IMR-90 (cell line): ENCODE measurements at regions not wholly inside any gene's neighbourhood (a gene's known extent, or its start where the extent isn't known, plus 50 kb on each side); places are given as distances from the start of the nearest gene placed in this dataset.

ENCODE experiments used
- ATAC-seq: fragments of 200-7000 bp; cut with Tn5 transposase; 2 replicates; pipeline ENCODE4 v1.9.1; 2020; ENCODE audit warnings: low read depth, mild to moderate bottlenecking, moderate library complexity
- BruUV-seq: library from RNA; stranded (reverse); fragments of 400-500 nt; replicated peaks from 2 replicates; lab custom pipeline; 2021; lab: Mats Ljungman, UMichigan
- CTCF ChIA-PET: fragments of 300-600 bp; formaldehyde crosslinking; extraction: SDS; loops from one replicate; lab custom pipeline; 2021; ENCODE audit warnings: antibody characterized with exemption; lab: Yijun Ruan, JAX
- POLR2A ChIA-PET: fragments of 300-600 bp; sonication (Branson Sonifier 250); formaldehyde crosslinking; loops from one replicate; lab custom pipeline; 2022; ENCODE audit warnings: antibody characterized with exemption; ENCODE audit not compliant: unreplicated experiment; lab: Charles Lee
- DNase-seq: peaks from one replicate; pipeline ENCODE4 v3.0.0; 2013
- H2AFZ ChIP-seq: replicated peaks from 2 replicates; pipeline ENCODE3; 2013; ENCODE audit warnings: low read length, mild to moderate bottlenecking; ENCODE audit not compliant: poor library complexity
- H2AK5ac ChIP-seq: 2 replicates; pipeline ENCODE4 v1.6.1; 2013; ENCODE audit warnings: low read depth, low read length, inconsistent platforms
- H2AK9ac ChIP-seq: replicated peaks from 2 replicates; pipeline ENCODE3; 2013; ENCODE audit warnings: mild to moderate bottlenecking, low read depth, low read length, moderate library complexity; ENCODE audit not compliant: poor library complexity
- H2BK120ac ChIP-seq: 2 replicates; pipeline ENCODE4 v1.6.1; 2013; ENCODE audit warnings: low read depth, low read length, inconsistent platforms
- H2BK15ac ChIP-seq: 3 replicates; pipeline ENCODE4 v1.6.1; 2013; ENCODE audit warnings: low read depth, low read length, inconsistent platforms
- H2BK20ac ChIP-seq: 2 replicates; pipeline ENCODE4 v1.6.1; 2013; ENCODE audit warnings: low read depth, mild to moderate bottlenecking, inconsistent platforms, low read length, moderate library complexity
- H2BK5ac ChIP-seq: 2 replicates; pipeline ENCODE4 v1.6.1; 2013; ENCODE audit warnings: mild to moderate bottlenecking, low read depth, low read length, inconsistent platforms; ENCODE audit not compliant: poor library complexity, severe bottlenecking
- H3K14ac ChIP-seq: replicated peaks from 2 replicates; pipeline ENCODE4 v1.6.1; 2013; ENCODE audit warnings: low read depth, low read length, inconsistent platforms
- H3K18ac ChIP-seq: 2 replicates; pipeline ENCODE4 v1.6.1; 2013; ENCODE audit warnings: low read depth, low read length, control low read depth
- H3K23ac ChIP-seq: 2 replicates; pipeline ENCODE4 v1.6.1; 2013; ENCODE audit warnings: low read depth, low read length, inconsistent platforms
- H3K27ac ChIP-seq: 2 replicates; pipeline ENCODE4 v1.5.1; 2013; ENCODE audit warnings: mild to moderate bottlenecking, control low read depth, low read length; ENCODE audit not compliant: insufficient read depth
- H3K27me3 ChIP-seq: 2 replicates; pipeline ENCODE4 v1.6.1; 2013; ENCODE audit warnings: low read length; ENCODE audit not compliant: control insufficient read depth, insufficient read depth
- H3K36me3 ChIP-seq: 2 replicates; pipeline ENCODE4 v1.6.1; 2013; ENCODE audit warnings: low read length, mixed read lengths; ENCODE audit not compliant: control insufficient read depth, insufficient read depth
- H3K4ac ChIP-seq: 2 replicates; pipeline ENCODE4 v1.6.1; 2013; ENCODE audit warnings: low read depth, low read length, inconsistent platforms
- H3K4me1 ChIP-seq: 2 replicates; pipeline ENCODE4 v1.6.1; 2013; ENCODE audit warnings: low read length, mixed read lengths; ENCODE audit not compliant: control insufficient read depth, insufficient read depth
- H3K4me2 ChIP-seq: 2 replicates; pipeline ENCODE4 v1.6.1; 2013; ENCODE audit warnings: low read depth, mild to moderate bottlenecking, control low read depth, low read length, moderate library complexity
- H3K4me3 ChIP-seq: 2 replicates; pipeline ENCODE4 v1.5.1; 2013; ENCODE audit warnings: low read depth, mild to moderate bottlenecking, control low read depth, low read length, moderate library complexity; ENCODE audit not compliant: insufficient read depth
- H3K56ac ChIP-seq: 2 replicates; pipeline ENCODE4 v1.6.1; 2013; ENCODE audit warnings: low read length, inconsistent platforms; ENCODE audit not compliant: insufficient read depth; ENCODE audit errors: extremely low read depth
- H3K79me1 ChIP-seq, 2 experiments: 2 replicates each; pipeline ENCODE4 v1.6.1; 2013; ENCODE audit warnings: low read length in 2 of 2, inconsistent platforms in 1 of 2, low read depth in 1 of 2
- H3K9ac ChIP-seq: 2 replicates; pipeline ENCODE4 v1.6.1; 2013; ENCODE audit warnings: low read depth, low read length, control low read depth
- H3K9me1 ChIP-seq: 2 replicates; pipeline ENCODE4 v1.6.1; 2013; ENCODE audit warnings: low read length, inconsistent platforms; ENCODE audit not compliant: insufficient read depth
- H3K9me3 ChIP-seq: 2 replicates; pipeline ENCODE4 v1.6.1; 2013; ENCODE audit warnings: low read length; ENCODE audit not compliant: control insufficient read depth, insufficient read depth
- H4K20me1 ChIP-seq: 2 replicates; pipeline ENCODE4 v1.6.1; 2013; ENCODE audit warnings: low read length, inconsistent platforms; ENCODE audit not compliant: insufficient read depth
- H4K5ac ChIP-seq: 2 replicates; pipeline ENCODE4 v1.6.1; 2013; ENCODE audit warnings: mild to moderate bottlenecking, low read depth, low read length, control low read depth
- H4K8ac ChIP-seq, 2 experiments: 2 replicates each; pipeline ENCODE4 v1.6.1; 2013; ENCODE audit warnings: low read depth in 2 of 2, low read length in 2 of 2, control low read depth in 1 of 2, inconsistent platforms in 1 of 2
- H4K91ac ChIP-seq: 2 replicates; pipeline ENCODE4 v1.6.1; 2013; ENCODE audit warnings: low read depth, low read length, inconsistent platforms; ENCODE audit not compliant: insufficient read depth
- CEBPB ChIP-seq: IDR thresholded peaks from 2 replicates; pipeline ENCODE4 v1.6.1; 2012; ENCODE audit warnings: low read depth, low read length, improper control_type of control experiment
- CHD1 ChIP-seq: IDR thresholded peaks from 2 replicates; pipeline ENCODE4 v1.6.1; 2012; ENCODE audit warnings: low read depth, low read length, improper control_type of control experiment
- ELK1 ChIP-seq: fragments of 150-350 bp; IDR thresholded peaks from 2 replicates; pipeline ENCODE4 v1.6.1; 2016; ENCODE audit warnings: low read depth, mild to moderate bottlenecking, low read length, moderate library complexity, borderline replicate concordance
- MAFK ChIP-seq: IDR thresholded peaks from 2 replicates; pipeline ENCODE4 v1.6.1; 2012; ENCODE audit warnings: low read depth, low read length, improper control_type of control experiment
- MAZ ChIP-seq: IDR thresholded peaks from 2 replicates; pipeline ENCODE4 v1.6.1; 2012; ENCODE audit warnings: low read depth, mild to moderate bottlenecking, low read length, improper control_type of control experiment, moderate library complexity, borderline replicate concordance
- RAD21 ChIP-seq: IDR thresholded peaks from 2 replicates; pipeline ENCODE4 v1.6.1; 2012; ENCODE audit warnings: low read length, improper control_type of control experiment
- RFX5 ChIP-seq: IDR thresholded peaks from 2 replicates; pipeline ENCODE4 v1.8.0; 2012; ENCODE audit warnings: low read depth, mild to moderate bottlenecking, low read length, moderate library complexity
- USF2 ChIP-seq: fragments of 150-350 bp; IDR thresholded peaks from 2 replicates; pipeline ENCODE4 v1.6.1; 2017; ENCODE audit warnings: mild to moderate bottlenecking, antibody characterized with exemption, low read length, low read depth
- WGBS, 2 experiments: methylation state at CpG; one replicate each; pipeline versions ENCODE4 v1.1.5 to v1.1.7; 2013; ENCODE audit warnings: missing lambda C conversion rate in 2 of 2; ENCODE audit not compliant: insufficient read length in 1 of 2; ENCODE audit errors: extremely low coverage in 2 of 2; 5-methylcytosine and 5-hydroxymethylcytosine counted together
- dilution Hi-C: fragments of 300-500 bp; cut with HindIII; formaldehyde crosslinking; loops from one replicate; pipeline ENCODE4 v1.14.3; 2018; ENCODE audit warnings: low sequenced_read_pairs; ENCODE audit not compliant: unreplicated experiment
- in situ Hi-C: fragments of 300-500 bp; cut with MboI; formaldehyde crosslinking; loops from 3 replicates; pipeline ENCODE4 v1.14.3; 2019; ENCODE audit warnings: low sequenced_read_pairs, inconsistent platforms, mixed read lengths
- intact Hi-C: fragments of 100-400 bp; cut with micrococcal nuclease; formaldehyde crosslinking; loops from 2 replicates; pipeline ENCODE4 v1.10.0; 2022

GRCh38 chr15:75148280-75148679 lies 53.4 kb upstream of the C15orf39 start:
- H3K79me1 ChIP-seq, result no peaks in the 10 kb centered on the region
- no peak overlapping the region for H2BK5ac ChIP-seq
- H2AFZ ChIP-seq, result no peak overlapping the region
- no peak for DNase-seq
- in situ Hi-C loops, result no loop called here
- ChIA-PET CTCF (no interaction called here), POLR2A (no interaction called here)
- dilution Hi-C loops, result no loop called here
- H3K9me3 ChIP-seq, result peaks cover 29% of the 10 kb centered on the region
- H2BK20ac ChIP-seq, result no peak overlapping the region
- no peak overlapping the region for H3K4me3 ChIP-seq
- WGBS, 2 experiments, result no CpG with 5 or more reads among the region's 2 CpGs
- ATAC-seq, result no peak
- H2AK5ac ChIP-seq, result no peak overlapping the region
- H3K23ac ChIP-seq, result no peak overlapping the region
- no peak overlapping the region for H2BK120ac ChIP-seq
- H3K56ac ChIP-seq, result no peak overlapping the region
- no peak overlapping the region for H3K4me2 ChIP-seq
- H3K9me1 ChIP-seq, result no peaks in the 10 kb centered on the region
- H3K9ac ChIP-seq, result no peak overlapping the region
- H3K36me3 ChIP-seq, result no peaks in the 10 kb centered on the region
- no peak overlapping the region for H4K8ac ChIP-seq
- intact Hi-C loops, result no loop called here
- no peak overlapping the region for H2BK15ac ChIP-seq
- no peak overlapping the region for H3K18ac ChIP-seq
- no peak overlapping the region for H3K14ac ChIP-seq
- no peak overlapping the region for H3K4ac ChIP-seq
- H2AK9ac ChIP-seq, result no peak overlapping the region
- TF ChIP-seq CHD1 (no peak), RAD21 (no peak), ELK1 (no peak), USF2 (no peak), CEBPB (no peak), RFX5 (no peak), MAFK (no peak), MAZ (no peak)
- no TSS peak for BruUV-seq
- H3K27me3 ChIP-seq, result no peaks in the 10 kb centered on the region; the same call in 1 of the 2 replicates
- H4K91ac ChIP-seq, result no peak overlapping the region
- H3K4me1 ChIP-seq, result no peaks in the 10 kb centered on the region
- no peak overlapping the region for H3K27ac ChIP-seq
- H4K5ac ChIP-seq, result no peak overlapping the region
- no peaks in the 10 kb centered on the region for H4K20me1 ChIP-seq
